ENCODE measurements at regions not wholly inside any gene's neighbourhood (a gene's known extent, or its start where the extent isn't known, plus 50 kb on each side); places are given as distances from the start of the nearest gene placed in this dataset.

DNA sequence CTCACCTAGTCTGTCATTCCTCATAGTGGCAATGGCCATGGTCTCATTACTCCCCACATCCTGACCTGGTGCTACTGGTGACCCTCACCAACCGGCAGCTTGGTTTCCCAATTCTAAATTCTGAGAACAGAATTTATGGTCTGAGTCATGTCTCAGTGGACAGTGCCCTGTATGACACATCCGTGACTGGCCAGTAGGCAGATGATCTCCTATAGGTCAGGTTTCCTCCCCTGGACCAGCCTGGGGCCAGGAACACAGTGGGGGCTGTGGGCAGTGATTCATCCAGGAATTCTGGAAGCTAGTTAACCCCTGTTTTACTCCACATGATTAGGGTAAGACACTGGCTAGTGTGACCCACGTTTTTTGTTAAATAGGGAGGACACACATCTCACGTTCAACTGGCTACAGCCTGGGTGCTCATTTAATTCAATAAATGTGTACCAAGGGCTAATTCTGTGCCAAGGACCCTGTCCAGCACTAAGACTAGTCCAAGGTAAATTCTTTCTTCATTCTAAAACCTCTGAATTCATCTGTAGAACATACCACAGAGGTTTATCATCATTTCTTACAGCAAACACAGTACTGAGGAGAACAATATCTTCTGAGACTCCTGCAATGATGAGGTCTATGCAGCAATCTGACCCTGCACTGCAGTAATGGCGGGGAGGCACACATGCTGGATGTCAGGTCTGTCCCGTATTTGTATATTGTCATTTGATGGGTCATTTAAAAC lies 249.6 kb upstream of the TBX3 start:
- Mint-ChIP-seq H3K4me1 (ENCODE audit: low read depth) (peaks cover 11% of the 10 kb centered on the region), H3K9me3 (ENCODE audit: low read depth) (peaks cover 11% of the 10 kb centered on the region), H3K36me3 (ENCODE audit: insufficient read depth) (no peaks in the 10 kb centered on the region), H3K27ac (no peak overlapping the region), H3K27me3 (no peaks in the 10 kb centered on the region), H3K4me3 (ENCODE audit: low read depth) (no peak overlapping the region)
- TF ChIP-seq, protein P1, sequence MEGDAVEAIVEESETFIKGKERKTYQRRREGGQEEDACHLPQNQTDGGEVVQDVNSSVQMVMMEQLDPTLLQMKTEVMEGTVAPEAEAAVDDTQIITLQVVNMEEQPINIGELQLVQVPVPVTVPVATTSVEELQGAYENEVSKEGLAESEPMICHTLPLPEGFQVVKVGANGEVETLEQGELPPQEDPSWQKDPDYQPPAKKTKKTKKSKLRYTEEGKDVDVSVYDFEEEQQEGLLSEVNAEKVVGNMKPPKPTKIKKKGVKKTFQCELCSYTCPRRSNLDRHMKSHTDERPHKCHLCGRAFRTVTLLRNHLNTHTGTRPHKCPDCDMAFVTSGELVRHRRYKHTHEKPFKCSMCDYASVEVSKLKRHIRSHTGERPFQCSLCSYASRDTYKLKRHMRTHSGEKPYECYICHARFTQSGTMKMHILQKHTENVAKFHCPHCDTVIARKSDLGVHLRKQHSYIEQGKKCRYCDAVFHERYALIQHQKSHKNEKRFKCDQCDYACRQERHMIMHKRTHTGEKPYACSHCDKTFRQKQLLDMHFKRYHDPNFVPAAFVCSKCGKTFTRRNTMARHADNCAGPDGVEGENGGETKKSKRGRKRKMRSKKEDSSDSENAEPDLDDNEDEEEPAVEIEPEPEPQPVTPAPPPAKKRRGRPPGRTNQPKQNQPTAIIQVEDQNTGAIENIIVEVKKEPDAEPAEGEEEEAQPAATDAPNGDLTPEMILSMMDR (IDR thresholded peaks at IDR 0.05; ENCODE audit: unreplicated experiment) = no peak
- no peak for DNase-seq (ENCODE audit: low spot score, unreplicated experiment)

DNA sequence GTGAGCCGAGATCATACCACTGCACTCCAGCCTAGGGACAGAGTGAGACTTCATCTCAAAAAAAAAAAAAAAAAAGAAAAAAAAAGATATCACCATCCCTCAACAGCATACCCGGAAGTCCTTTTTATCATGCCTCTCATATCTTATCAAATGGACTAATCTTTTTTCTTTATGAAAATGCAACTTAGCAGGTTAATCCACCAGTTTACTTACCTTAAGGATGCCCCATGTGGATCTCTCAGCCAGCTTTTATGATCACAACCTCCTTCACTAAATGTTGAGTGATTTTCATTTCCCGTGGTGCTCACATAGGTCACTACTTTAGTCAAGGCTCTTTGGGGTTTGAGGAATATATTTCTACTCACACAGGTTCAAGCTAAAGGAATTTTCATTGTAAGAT lies 248.8 kb upstream of the TBX3 start:
- no peak for DNase-seq (ENCODE audit: low spot score, unreplicated experiment)
- H3K4me1 Mint-ChIP-seq (ENCODE audit: low read depth) = peaks cover 6% of the 10 kb centered on the region
- H3K9me3 Mint-ChIP-seq (ENCODE audit: low read depth) = peaks cover 11% of the 10 kb centered on the region
- H3K27me3 Mint-ChIP-seq = no peaks in the 10 kb centered on the region
- H3K4me3 Mint-ChIP-seq (ENCODE audit: low read depth) = no peak overlapping the region
- H3K27ac Mint-ChIP-seq = no peak overlapping the region
- TF ChIP-seq, protein P1 (IDR thresholded peaks at IDR 0.05; ENCODE audit: unreplicated experiment) = no peak
- no peaks in the 10 kb centered on the region for H3K36me3 Mint-ChIP-seq (ENCODE audit: insufficient read depth)

DNA sequence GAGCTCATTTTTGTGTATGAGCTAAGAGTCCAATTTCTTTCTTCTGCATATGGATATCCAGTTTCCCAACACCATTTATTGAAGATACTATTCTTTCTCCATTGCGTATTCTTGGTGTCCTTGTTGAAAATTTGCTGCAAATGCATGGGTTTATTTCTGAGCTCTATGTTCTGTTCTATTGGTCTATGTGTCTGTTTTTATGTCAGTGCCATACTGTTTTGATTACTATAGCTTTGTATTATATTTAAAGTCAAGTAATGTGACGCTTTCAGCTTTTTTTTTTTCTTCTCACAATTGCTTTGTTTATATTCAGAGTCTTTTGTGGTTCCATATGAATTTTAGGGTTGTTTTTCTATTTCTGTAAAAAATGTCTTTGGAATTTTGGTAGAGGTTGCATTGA lies 247.1 kb upstream of the TBX3 start:
- Mint-ChIP-seq H3K9me3 (ENCODE audit: low read depth) (peaks cover 14% of the 10 kb centered on the region), H3K4me1 (ENCODE audit: low read depth) (peaks cover 1% of the 10 kb centered on the region), H3K36me3 (ENCODE audit: insufficient read depth) (no peaks in the 10 kb centered on the region), H3K27ac (no peak overlapping the region), H3K27me3 (no peaks in the 10 kb centered on the region), H3K4me3 (ENCODE audit: low read depth) (no peak overlapping the region)
- DNase-seq (ENCODE audit: low spot score, unreplicated experiment) = no peak
- TF ChIP-seq, protein P1 (IDR thresholded peaks at IDR 0.05; ENCODE audit: unreplicated experiment) = no peak

DNA sequence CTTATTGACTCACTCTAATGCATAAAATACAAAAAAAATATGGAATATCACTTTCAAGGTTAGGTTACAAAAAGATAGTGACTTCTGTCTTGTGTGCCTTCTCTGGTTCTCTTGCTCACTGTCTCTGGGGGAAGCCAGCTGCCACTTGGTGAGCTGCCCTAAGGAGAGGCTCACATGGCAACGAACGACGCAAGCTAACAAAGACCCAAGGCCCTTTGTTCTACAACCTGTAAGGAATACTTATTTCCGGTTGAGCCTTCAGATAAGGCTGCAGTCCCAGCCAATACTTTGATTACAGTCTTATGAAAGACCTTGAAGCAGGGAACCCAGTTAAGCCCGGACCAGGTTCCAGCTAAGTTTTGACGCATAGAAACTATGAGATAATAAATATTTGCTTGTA lies 242.4 kb upstream of the TBX3 start:
- TF ChIP-seq, protein P1 (IDR thresholded peaks at IDR 0.05; ENCODE audit: unreplicated experiment) = no peak
- H3K36me3 Mint-ChIP-seq (ENCODE audit: insufficient read depth) = peaks cover 1% of the 10 kb centered on the region
- peaks cover 6% of the 10 kb centered on the region for H3K4me1 Mint-ChIP-seq (ENCODE audit: low read depth)
- no peak for DNase-seq (ENCODE audit: low spot score, unreplicated experiment)
- peaks cover 10% of the 10 kb centered on the region for H3K27me3 Mint-ChIP-seq
- no peak overlapping the region for H3K27ac Mint-ChIP-seq
- peaks cover 18% of the 10 kb centered on the region for H3K9me3 Mint-ChIP-seq (ENCODE audit: low read depth)
- no peak overlapping the region for H3K4me3 Mint-ChIP-seq (ENCODE audit: low read depth)

DNA sequence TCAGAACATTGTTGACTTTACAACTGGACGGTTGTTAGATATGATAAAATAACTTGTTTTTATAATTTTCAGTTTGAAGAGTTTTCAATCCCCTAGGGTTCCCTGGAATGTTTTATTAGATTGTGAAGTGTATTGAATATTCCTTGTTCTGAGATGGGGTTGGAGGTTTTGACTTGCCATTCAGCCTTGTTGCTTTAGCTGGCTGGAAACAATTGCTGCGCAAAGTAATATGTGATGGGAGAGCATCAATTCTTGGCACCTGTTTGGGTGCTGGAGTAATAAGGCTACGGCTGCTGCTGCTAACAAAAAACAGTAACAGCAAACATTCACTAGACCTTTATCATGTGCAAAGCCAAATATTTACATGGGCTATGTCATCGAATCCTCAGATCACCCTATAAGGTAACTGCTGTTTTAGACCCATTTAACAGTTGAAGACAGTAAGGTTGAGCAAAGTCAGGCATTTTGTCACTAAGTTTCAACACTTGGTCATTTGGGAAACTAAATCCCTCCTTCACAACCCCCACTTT lies 241.0 kb upstream of the TBX3 start:
- TF ChIP-seq, protein P1 (IDR thresholded peaks at IDR 0.05; ENCODE audit: unreplicated experiment) = no peak
- peaks cover 16% of the 10 kb centered on the region for H3K27me3 Mint-ChIP-seq
- H3K4me3 Mint-ChIP-seq (ENCODE audit: low read depth) = no peak overlapping the region
- H3K27ac Mint-ChIP-seq = no peak overlapping the region
- peaks cover 1% of the 10 kb centered on the region for H3K36me3 Mint-ChIP-seq (ENCODE audit: insufficient read depth)
- no peak for DNase-seq (ENCODE audit: low spot score, unreplicated experiment)
- H3K9me3 Mint-ChIP-seq (ENCODE audit: low read depth) = peaks cover 9% of the 10 kb centered on the region
- peaks cover 6% of the 10 kb centered on the region for H3K4me1 Mint-ChIP-seq (ENCODE audit: low read depth)
